GM12865 (cell line): ENCODE measurements at regions not wholly inside any gene's neighbourhood (a gene's known extent, or its start where the extent isn't known, plus 50 kb on each side); places are given as distances from the start of the nearest gene placed in this dataset.
"Not testable (repeated sequence)": the region's sequence is repeated elsewhere in the genome, so short reads cannot be mapped to it uniquely, and the experiment has no call there.

Experiments used
- DNase-seq: peaks from one replicate; pipeline ENCODE4 v3.0.0; 2010; ENCODE audit warnings: low read depth
- H3K4me3 ChIP-seq: 2 replicates; pipeline ENCODE4 v1.5.1; 2011; ENCODE audit warnings: mild to moderate bottlenecking, low read depth, low read length, control low read depth
- CTCF ChIP-seq: IDR thresholded peaks from 2 replicates; pipeline ENCODE4 v1.5.1; 2011; ENCODE audit warnings: low read length, control low read depth, low read depth, inconsistent platforms; ENCODE audit not compliant: insufficient read depth; ENCODE audit errors: missing control alignments

- no peak overlapping the region for H3K4me3 ChIP-seq
- TF ChIP-seq CTCF = no peak
- no peak for DNase-seq
Observed at GRCh38 chr5:87526131-87526530, 113.4 kb upstream of the CCNH start.

- no peak for TF ChIP-seq CTCF
- H3K4me3 ChIP-seq = no peak overlapping the region
- no peak for DNase-seq
Observed at GRCh38 chr5:87524217-87524616, 111.5 kb upstream of the CCNH start.

GRCh38 chr5:87511778-87512177, 99.0 kb upstream of the CCNH start:
- not testable (repeated sequence) for H3K4me3 ChIP-seq, DNase-seq

GRCh38 chr5:87503004-87503403, 90.3 kb upstream of the CCNH start:
- no peak for TF ChIP-seq CTCF
- no peak for DNase-seq
- no peak overlapping the region for H3K4me3 ChIP-seq

GRCh38 chr5:87499478-87500410, 87.0 kb upstream of the CCNH start:
- no peak for DNase-seq
- H3K4me3 ChIP-seq = no peak overlapping the region
- TF ChIP-seq CTCF = no peak
